Sigmoid colon (tissue), 6 donors: ENCODE measurements at regions not wholly inside any gene's neighbourhood (a gene's known extent, or its start where the extent isn't known, plus 50 kb on each side); places are given as distances from the start of the nearest gene placed in this dataset.

Experiments used
- DNase-seq: peaks from one replicate; pipeline ENCODE4 v3.0.0-alpha.2; 2019
- H3K27ac ChIP-seq, 4 donors: fragments of 200-600 bp; sonication (generic); one replicate each; pipeline ENCODE4 v1.5.1; 2016 to 2019; ENCODE audit warnings: mild to moderate bottlenecking in 1 of 4
- H3K27me3 ChIP-seq, 3 donors: fragments of 200-600 bp; sonication (generic); one replicate each; pipeline ENCODE4 v1.5.1; 2019; ENCODE audit warnings: mild to moderate bottlenecking in 1 of 3
- H3K36me3 ChIP-seq, 4 donors: fragments of 200-600 bp; sonication (generic); one replicate each; pipeline ENCODE4 v1.5.1; 2016 to 2019
- H3K4me1 ChIP-seq, 4 donors: fragments of 200-600 bp; sonication (generic); one replicate each; pipeline ENCODE4 v1.5.1; 2017 to 2019
- H3K4me3 ChIP-seq, 4 donors: fragments of 200-600 bp; sonication (generic); one replicate each; pipeline ENCODE4 v1.5.1; 2017 to 2019; ENCODE audit warnings: mild to moderate bottlenecking in 2 of 4, moderate library complexity in 1 of 4
- H3K9me3 ChIP-seq, 4 donors: fragments of 200-600 bp in 3 of 4; sonication (generic) in 3 of 4; one replicate each; pipeline versions ENCODE4 v1.5.1 to v1.6.1; 2013 to 2019
- EP300 ChIP-seq, 4 donors: sonication (generic); formaldehyde crosslinking; IDR thresholded peaks; one replicate each; pipeline ENCODE4 v1.6.1; 2017; ENCODE audit warnings: antibody characterized with exemption in 4 of 4
- POLR2A ChIP-seq, 2 donors: fragments of 450-650 bp; IDR thresholded peaks; one replicate each; pipeline ENCODE4 v1.6.1; 2016; ENCODE audit warnings: antibody characterized with exemption in 2 of 2, mild to moderate bottlenecking in 2 of 2, moderate library complexity in 2 of 2
- POLR2AphosphoS5 ChIP-seq, 4 donors: sonication (generic); formaldehyde crosslinking; IDR thresholded peaks; one replicate each; pipeline ENCODE4 v1.6.1; 2017; ENCODE audit warnings: antibody characterized with exemption in 4 of 4
- WGBS, 2 donors: extraction: QIAGEN DNeasy Blood & Tissue Kit; methylation state at CpG; one replicate each; pipeline ENCODE4 v1.1.7; 2013; 5-methylcytosine and 5-hydroxymethylcytosine counted together
- intact Hi-C: fragments of 100-400 bp; cut with DNase I; formaldehyde crosslinking; loops from one replicate; pipeline ENCODE4 v1.15.1; 2023
- TF ChIP-seq, protein P1 (sequence below), 4 experiments: fragments of 450-650 bp in 3 of 4; fragments of 200-600 bp in 1 of 4; IDR thresholded peaks; one replicate each; pipeline ENCODE4 v1.5.1; 2016 to 2019; ENCODE audit warnings: antibody characterized with exemption in 4 of 4, mild to moderate bottlenecking in 3 of 4, moderate library complexity in 2 of 4
- donor health status: healthy with polysubstance abuse.
- donor health status: healthy.

DNA sequence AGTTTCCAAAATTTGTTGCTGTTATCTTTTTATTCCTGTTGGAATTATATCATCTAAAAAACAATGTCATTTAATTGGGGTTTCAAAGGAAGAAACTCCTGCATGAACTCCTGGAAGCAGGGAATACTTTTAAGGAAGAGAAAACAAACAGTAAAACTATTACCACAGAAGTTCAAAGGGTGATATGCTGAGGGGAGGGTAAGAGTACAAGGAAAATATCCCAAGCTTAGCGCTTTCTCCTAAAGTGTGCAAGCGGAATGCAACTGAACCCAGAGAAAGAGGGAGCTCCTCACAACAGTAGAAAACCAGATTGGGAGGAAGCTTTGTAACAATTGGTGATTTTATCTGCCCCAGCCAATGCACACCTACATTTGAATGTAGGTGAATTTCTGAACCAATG is 175.1 kb downstream of the NUFIP1 start:
- H3K9me3 ChIP-seq: no peaks in the 10 kb centered on the region
- no peak for DNase-seq
- intact Hi-C loops: no loop called here

DNA sequence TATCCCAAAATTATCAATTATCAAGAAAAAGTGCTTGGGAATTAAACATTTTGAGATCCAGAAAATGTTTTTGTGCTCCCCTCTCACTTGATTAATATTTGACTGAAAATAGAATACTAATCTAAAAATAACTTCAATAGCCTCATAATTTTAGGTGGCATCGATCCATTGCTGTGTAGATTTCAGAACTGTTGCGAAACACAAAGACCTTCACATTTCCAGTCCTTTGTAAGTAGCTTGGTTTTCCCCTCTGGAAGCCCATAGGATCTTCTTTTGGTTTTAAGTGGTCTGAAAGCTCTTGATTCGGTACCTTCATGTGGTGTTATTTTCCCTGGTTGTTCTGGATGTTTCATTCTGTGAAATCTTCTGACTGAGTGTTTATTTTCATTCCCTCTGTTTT is 176.5 kb downstream of the NUFIP1 start:
- H3K27ac ChIP-seq: no peak overlapping the region
- no peak for DNase-seq
- 96% methylated on average over 3 of the region's 3 CpGs for WGBS, 2 donors
- no peaks in the 10 kb centered on the region for H3K27me3 ChIP-seq
- intact Hi-C loops: no loop called here
- H3K4me3 ChIP-seq: no peak overlapping the region
- no peaks in the 10 kb centered on the region for H3K9me3 ChIP-seq
- H3K36me3 ChIP-seq: no peaks in the 10 kb centered on the region
- no peak for TF ChIP-seq EP300 (IDR thresholded peaks at IDR 0.05)
- no peak for TF ChIP-seq POLR2A (IDR thresholded peaks at IDR 0.05)
- TF ChIP-seq POLR2AphosphoS5 (IDR thresholded peaks at IDR 0.05): no peak
- TF ChIP-seq, protein P1, sequence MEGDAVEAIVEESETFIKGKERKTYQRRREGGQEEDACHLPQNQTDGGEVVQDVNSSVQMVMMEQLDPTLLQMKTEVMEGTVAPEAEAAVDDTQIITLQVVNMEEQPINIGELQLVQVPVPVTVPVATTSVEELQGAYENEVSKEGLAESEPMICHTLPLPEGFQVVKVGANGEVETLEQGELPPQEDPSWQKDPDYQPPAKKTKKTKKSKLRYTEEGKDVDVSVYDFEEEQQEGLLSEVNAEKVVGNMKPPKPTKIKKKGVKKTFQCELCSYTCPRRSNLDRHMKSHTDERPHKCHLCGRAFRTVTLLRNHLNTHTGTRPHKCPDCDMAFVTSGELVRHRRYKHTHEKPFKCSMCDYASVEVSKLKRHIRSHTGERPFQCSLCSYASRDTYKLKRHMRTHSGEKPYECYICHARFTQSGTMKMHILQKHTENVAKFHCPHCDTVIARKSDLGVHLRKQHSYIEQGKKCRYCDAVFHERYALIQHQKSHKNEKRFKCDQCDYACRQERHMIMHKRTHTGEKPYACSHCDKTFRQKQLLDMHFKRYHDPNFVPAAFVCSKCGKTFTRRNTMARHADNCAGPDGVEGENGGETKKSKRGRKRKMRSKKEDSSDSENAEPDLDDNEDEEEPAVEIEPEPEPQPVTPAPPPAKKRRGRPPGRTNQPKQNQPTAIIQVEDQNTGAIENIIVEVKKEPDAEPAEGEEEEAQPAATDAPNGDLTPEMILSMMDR (IDR thresholded peaks at IDR 0.05): no peak
- no peaks in the 10 kb centered on the region for H3K4me1 ChIP-seq

More for the DNA sequence above, 175.1 kb downstream of the NUFIP1 start:
- Histone ChIP-seq H3K4me3 (no peak overlapping the region), H3K36me3 (no peaks in the 10 kb centered on the region), H3K27me3 (no peaks in the 10 kb centered on the region), H3K4me1 (no peaks in the 10 kb centered on the region), H3K27ac (no peak overlapping the region)
- TF ChIP-seq, protein P1 (IDR thresholded peaks at IDR 0.05): no peak
- TF ChIP-seq POLR2A (IDR thresholded peaks at IDR 0.05) (no peak), EP300 (IDR thresholded peaks at IDR 0.05) (no peak), POLR2AphosphoS5 (IDR thresholded peaks at IDR 0.05) (no peak)
- 26 to 83% methylated on average over 2 of the region's 2 CpGs for WGBS, 2 donors

DNA sequence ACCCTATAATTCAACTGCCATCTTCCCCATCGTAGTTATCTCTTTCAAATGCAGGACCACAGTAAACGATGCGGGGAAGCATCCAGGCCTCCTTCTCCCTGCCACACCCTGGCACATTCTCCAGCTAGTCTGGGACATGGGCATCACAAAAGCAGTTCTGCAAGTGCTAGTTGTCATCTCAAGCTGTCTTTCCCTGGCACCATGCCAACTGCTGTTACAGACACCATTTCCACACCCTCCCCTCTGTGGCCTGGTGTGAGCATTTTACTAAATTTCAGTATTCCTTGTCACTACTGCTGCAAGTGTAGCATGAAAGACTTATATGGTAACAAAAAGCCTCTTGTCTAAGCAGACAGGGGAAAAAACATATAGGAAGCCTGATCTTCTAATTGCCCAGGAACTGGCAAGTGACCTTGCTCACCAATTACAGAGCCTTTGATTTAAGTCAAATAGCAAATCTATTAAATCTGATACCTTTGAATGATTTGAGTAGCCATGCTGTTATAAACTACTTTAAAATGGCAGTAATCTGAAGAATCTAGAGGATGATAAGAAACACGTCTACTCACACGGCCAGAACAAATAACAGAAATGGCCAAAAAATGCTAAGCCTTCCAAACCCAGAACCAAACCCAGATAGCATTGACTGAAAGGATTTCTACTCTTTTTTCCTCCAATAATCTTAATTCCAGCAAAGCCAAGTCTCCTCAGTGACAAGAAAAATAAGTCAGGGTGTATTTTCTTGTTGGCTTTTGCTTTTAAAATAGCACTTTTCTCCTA is 179.0 kb downstream of the NUFIP1 start:
- Histone ChIP-seq H3K9me3 (no peaks in the 10 kb centered on the region), H3K36me3 (no peaks in the 10 kb centered on the region), H3K4me1 (no peaks in the 10 kb centered on the region), H3K27me3 (no peaks in the 10 kb centered on the region), H3K27ac (no peak overlapping the region), H3K4me3 (no peak overlapping the region)
- DNase-seq: no peak
- intact Hi-C loops: no loop called here
- no peak for TF ChIP-seq EP300 (IDR thresholded peaks at IDR 0.05)
- TF ChIP-seq, protein P1 (IDR thresholded peaks at IDR 0.05): no peak
- no peak for TF ChIP-seq POLR2A (IDR thresholded peaks at IDR 0.05)
- TF ChIP-seq POLR2AphosphoS5 (IDR thresholded peaks at IDR 0.05): no peak
- WGBS, 2 donors: 24 to 69% methylated on average over 5 of the region's 5 CpGs

DNA sequence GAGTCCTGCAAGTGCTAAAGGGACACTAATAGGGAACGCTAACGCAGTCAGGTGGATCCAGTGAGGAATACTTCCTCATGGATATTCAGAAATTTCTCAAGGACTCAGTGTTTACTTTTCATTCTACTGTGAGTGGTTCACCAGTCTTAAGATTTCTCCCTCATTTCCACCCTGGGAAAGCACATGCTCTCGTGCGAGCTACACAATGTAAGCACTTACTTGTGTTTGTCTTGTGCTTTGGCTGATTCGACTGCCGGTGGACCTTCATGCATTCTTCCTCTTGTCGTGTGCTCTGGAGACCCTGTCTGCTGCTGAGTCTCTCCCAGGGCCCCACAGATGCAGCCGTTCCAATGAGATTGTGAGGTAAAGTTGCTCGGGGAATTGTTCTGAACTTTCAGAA is 180.1 kb downstream of the NUFIP1 start:
- TF ChIP-seq POLR2AphosphoS5 (IDR thresholded peaks at IDR 0.05): no peak
- no peak for TF ChIP-seq EP300 (IDR thresholded peaks at IDR 0.05)
- TF ChIP-seq POLR2A (IDR thresholded peaks at IDR 0.05): no peak
- TF ChIP-seq, protein P1 (IDR thresholded peaks at IDR 0.05): no peak
- H3K4me3 ChIP-seq: no peak overlapping the region
- no peaks in the 10 kb centered on the region for H3K36me3 ChIP-seq
- H3K9me3 ChIP-seq: no peaks in the 10 kb centered on the region
- DNase-seq: no peak
- intact Hi-C loops: no loop called here
- H3K4me1 ChIP-seq: no peaks in the 10 kb centered on the region
- WGBS, 2 donors: 89 to 92% methylated on average over 9 of the region's 9 CpGs
- H3K27me3 ChIP-seq: no peaks in the 10 kb centered on the region
- H3K27ac ChIP-seq: no peak overlapping the region

DNA sequence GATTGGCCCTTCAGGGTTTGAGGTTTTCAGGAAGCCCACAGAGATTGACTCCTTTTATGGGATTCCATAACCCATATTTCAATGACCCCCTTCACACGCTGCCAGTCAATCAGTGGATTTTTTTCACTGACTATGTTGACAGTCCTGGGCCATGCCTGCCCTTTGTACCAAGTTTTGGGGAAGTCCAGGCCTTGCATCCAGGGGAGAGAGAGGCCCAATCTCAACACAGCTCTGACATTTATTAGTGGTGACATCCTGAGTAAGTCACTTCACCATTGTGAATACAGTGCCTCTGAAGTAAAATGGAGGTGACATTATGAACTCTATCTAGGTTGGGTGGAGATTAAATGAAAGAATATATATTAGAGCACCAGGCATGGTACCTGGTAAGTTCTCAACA is 181.1 kb downstream of the NUFIP1 start:
- no peak for DNase-seq
- Histone ChIP-seq H3K27me3 (no peaks in the 10 kb centered on the region), H3K4me3 (no peak overlapping the region), H3K4me1 (no peaks in the 10 kb centered on the region), H3K27ac (no peak overlapping the region), H3K36me3 (no peaks in the 10 kb centered on the region), H3K9me3 (no peaks in the 10 kb centered on the region)
- intact Hi-C loops: no loop called here
- TF ChIP-seq, protein P1 (IDR thresholded peaks at IDR 0.05): no peak
- TF ChIP-seq POLR2AphosphoS5 (IDR thresholded peaks at IDR 0.05) (no peak), POLR2A (IDR thresholded peaks at IDR 0.05) (no peak), EP300 (IDR thresholded peaks at IDR 0.05) (no peak)
- WGBS, 2 donors: 49 to 52% methylated on average over 1 of the region's 1 CpG
